Panc1 (cell line): ENCODE measurements at regions not wholly inside any gene's neighbourhood (a gene's known extent, or its start where the extent isn't known, plus 50 kb on each side); places are given as distances from the start of the nearest gene placed in this dataset.

Experiments
- ATAC-seq: fragments of 200-7000 bp; cut with Tn5 transposase; 2 replicates; pipeline ENCODE4 v1.9.1; 2020; ENCODE audit warnings: mild to moderate bottlenecking, moderate library complexity
- BruUV-seq: library from RNA; stranded (reverse); fragments of 400-500 nt; replicated peaks from 2 replicates; lab custom pipeline; 2021; lab: Mats Ljungman, UMichigan
- CTCF ChIA-PET: fragments of 300-600 bp; sonication (Branson Sonifier 250); formaldehyde crosslinking; loops from one replicate; lab custom pipeline; 2022; ENCODE audit warnings: antibody characterized with exemption; lab: Charles Lee
- POLR2A ChIA-PET: fragments of 300-600 bp; sonication (Branson Sonifier 250); formaldehyde crosslinking; loops from one replicate; lab custom pipeline; 2022; ENCODE audit warnings: antibody characterized with exemption; lab: Charles Lee
- DNase-seq: peaks from one replicate; pipeline ENCODE4 v3.0.0-alpha.2; 2010; ENCODE audit warnings: low read depth, low spot score
- H3K27ac ChIP-seq: 2 replicates; pipeline ENCODE4 v1.5.1; 2011; ENCODE audit warnings: mild to moderate bottlenecking, low read length, inconsistent platforms
- H3K27me3 ChIP-seq: fragments of 200-500 bp; sonication (Bioruptor generic); 2 replicates; pipeline ENCODE4 v1.6.0; 2014; ENCODE audit warnings: low read length, inconsistent platforms; ENCODE audit not compliant: control insufficient read depth, insufficient read depth
- H3K36me3 ChIP-seq: fragments of 200-500 bp; sonication (Bioruptor generic); 2 replicates; pipeline ENCODE4 v1.5.1; 2014; ENCODE audit warnings: inconsistent platforms, mild to moderate bottlenecking, low read length, moderate library complexity; ENCODE audit not compliant: control insufficient read depth, insufficient read depth
- H3K4me1 ChIP-seq: 2 replicates; pipeline ENCODE4 v1.5.1; 2011; ENCODE audit warnings: inconsistent platforms, mild to moderate bottlenecking, low read length, moderate library complexity; ENCODE audit not compliant: control insufficient read depth, insufficient read depth
- H3K4me3 ChIP-seq, 2 experiments: 2 replicates each; pipeline ENCODE4 v1.5.1; 2011 to 2012; ENCODE audit warnings: low read depth in 2 of 2, low read length in 2 of 2, mild to moderate bottlenecking in 2 of 2, inconsistent platforms in 1 of 2, moderate library complexity in 1 of 2
- H3K9me3 ChIP-seq: fragments of 200-500 bp; sonication (Bioruptor generic); 2 replicates; pipeline ENCODE4 v1.5.1; 2014; ENCODE audit warnings: low read depth, mild to moderate bottlenecking, inconsistent platforms, low read length, moderate library complexity; ENCODE audit not compliant: control insufficient read depth, insufficient read depth
- POLR2AphosphoS5 ChIP-seq: IDR thresholded peaks from 2 replicates; pipeline ENCODE4 v1.6.1; 2012; ENCODE audit warnings: mild to moderate bottlenecking, low read depth, low read length, moderate library complexity
- SIN3A ChIP-seq: IDR thresholded peaks from 2 replicates; pipeline ENCODE4 v1.6.1; 2012; ENCODE audit warnings: low read depth, mild to moderate bottlenecking, low read length, moderate library complexity, borderline replicate concordance; ENCODE audit not compliant: insufficient read depth
- TCF7L2 ChIP-seq: IDR thresholded peaks from 2 replicates; pipeline ENCODE4 v1.6.1; 2011; ENCODE audit warnings: mild to moderate bottlenecking, low read depth, low read length, inconsistent platforms
- in situ Hi-C: cut with HindIII; loops from 2 replicates; pipeline ENCODE4 v1.10.0; 2016; ENCODE audit warnings: low sequenced_read_pairs, low pct_unique_long_range_greater_than_20kb
- intact Hi-C: fragments of 100-400 bp; cut with micrococcal nuclease; formaldehyde crosslinking; loops from one replicate; pipeline ENCODE4 v1.10.0; 2022; ENCODE audit not compliant: unreplicated experiment
- TF ChIP-seq, protein P1 (sequence below): fragments of 450-650 bp; IDR thresholded peaks from 2 replicates; pipeline ENCODE4 v1.5.1; 2017; ENCODE audit warnings: mild to moderate bottlenecking
- TF ChIP-seq, protein P2 (sequence below), 2 experiments: IDR thresholded peaks; 2 replicates each; pipeline ENCODE4 v1.6.1; 2011 to 2012; ENCODE audit warnings: low read depth in 2 of 2, control low read depth in 1 of 2, low read length in 1 of 2, mild to moderate bottlenecking in 1 of 2, moderate library complexity in 1 of 2; ENCODE audit not compliant: insufficient read depth in 1 of 2

DNA sequence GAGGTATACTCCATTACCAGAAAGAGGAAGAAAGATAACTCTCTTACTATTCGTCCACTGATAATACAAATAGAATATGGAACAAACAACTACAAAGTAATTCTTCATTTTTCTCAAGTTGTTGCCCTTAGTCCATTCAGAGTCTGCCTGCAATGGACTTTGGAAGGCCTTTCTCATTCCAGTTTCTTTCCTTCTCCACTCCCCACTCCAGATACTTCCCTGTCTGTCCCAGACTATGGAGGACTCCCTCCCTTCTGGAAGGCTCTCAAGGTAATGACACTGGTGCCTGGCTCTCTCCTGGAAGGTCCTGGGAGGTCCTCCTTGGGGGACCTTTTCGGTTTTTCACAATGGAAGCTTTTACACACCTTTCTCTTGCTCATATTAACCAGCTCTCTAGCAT lies 167.8 kb downstream of the SDHAF3 start:
- ChIA-PET CTCF (no interaction called here), POLR2A (no interaction called here)
- no peak overlapping the region for H3K27ac ChIP-seq
- H3K4me1 ChIP-seq: no peaks in the 10 kb centered on the region
- ATAC-seq (no peak), DNase-seq (no peak)
- intact Hi-C loops: no loop called here
- no peaks in the 10 kb centered on the region for H3K9me3 ChIP-seq
- TF ChIP-seq POLR2AphosphoS5 (no peak), TCF7L2 (no peak), SIN3A (no peak)
- TF ChIP-seq, protein P1, sequence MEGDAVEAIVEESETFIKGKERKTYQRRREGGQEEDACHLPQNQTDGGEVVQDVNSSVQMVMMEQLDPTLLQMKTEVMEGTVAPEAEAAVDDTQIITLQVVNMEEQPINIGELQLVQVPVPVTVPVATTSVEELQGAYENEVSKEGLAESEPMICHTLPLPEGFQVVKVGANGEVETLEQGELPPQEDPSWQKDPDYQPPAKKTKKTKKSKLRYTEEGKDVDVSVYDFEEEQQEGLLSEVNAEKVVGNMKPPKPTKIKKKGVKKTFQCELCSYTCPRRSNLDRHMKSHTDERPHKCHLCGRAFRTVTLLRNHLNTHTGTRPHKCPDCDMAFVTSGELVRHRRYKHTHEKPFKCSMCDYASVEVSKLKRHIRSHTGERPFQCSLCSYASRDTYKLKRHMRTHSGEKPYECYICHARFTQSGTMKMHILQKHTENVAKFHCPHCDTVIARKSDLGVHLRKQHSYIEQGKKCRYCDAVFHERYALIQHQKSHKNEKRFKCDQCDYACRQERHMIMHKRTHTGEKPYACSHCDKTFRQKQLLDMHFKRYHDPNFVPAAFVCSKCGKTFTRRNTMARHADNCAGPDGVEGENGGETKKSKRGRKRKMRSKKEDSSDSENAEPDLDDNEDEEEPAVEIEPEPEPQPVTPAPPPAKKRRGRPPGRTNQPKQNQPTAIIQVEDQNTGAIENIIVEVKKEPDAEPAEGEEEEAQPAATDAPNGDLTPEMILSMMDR: no peak
- TF ChIP-seq, protein P2, sequence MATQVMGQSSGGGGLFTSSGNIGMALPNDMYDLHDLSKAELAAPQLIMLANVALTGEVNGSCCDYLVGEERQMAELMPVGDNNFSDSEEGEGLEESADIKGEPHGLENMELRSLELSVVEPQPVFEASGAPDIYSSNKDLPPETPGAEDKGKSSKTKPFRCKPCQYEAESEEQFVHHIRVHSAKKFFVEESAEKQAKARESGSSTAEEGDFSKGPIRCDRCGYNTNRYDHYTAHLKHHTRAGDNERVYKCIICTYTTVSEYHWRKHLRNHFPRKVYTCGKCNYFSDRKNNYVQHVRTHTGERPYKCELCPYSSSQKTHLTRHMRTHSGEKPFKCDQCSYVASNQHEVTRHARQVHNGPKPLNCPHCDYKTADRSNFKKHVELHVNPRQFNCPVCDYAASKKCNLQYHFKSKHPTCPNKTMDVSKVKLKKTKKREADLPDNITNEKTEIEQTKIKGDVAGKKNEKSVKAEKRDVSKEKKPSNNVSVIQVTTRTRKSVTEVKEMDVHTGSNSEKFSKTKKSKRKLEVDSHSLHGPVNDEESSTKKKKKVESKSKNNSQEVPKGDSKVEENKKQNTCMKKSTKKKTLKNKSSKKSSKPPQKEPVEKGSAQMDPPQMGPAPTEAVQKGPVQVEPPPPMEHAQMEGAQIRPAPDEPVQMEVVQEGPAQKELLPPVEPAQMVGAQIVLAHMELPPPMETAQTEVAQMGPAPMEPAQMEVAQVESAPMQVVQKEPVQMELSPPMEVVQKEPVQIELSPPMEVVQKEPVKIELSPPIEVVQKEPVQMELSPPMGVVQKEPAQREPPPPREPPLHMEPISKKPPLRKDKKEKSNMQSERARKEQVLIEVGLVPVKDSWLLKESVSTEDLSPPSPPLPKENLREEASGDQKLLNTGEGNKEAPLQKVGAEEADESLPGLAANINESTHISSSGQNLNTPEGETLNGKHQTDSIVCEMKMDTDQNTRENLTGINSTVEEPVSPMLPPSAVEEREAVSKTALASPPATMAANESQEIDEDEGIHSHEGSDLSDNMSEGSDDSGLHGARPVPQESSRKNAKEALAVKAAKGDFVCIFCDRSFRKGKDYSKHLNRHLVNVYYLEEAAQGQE (IDR thresholded peaks at IDR 0.05; ENCODE audit: insufficient read depth in 1 of 2, low read depth in 2 of 2, low read length in 1 of 2): no peak
- H3K4me3 ChIP-seq: no peak overlapping the region
- BruUV-seq: no TSS peak
- H3K27me3 ChIP-seq: no peaks in the 10 kb centered on the region
- H3K36me3 ChIP-seq: no peaks in the 10 kb centered on the region; the same call in 1 of the 2 replicates
- in situ Hi-C loops: no loop called here

DNA sequence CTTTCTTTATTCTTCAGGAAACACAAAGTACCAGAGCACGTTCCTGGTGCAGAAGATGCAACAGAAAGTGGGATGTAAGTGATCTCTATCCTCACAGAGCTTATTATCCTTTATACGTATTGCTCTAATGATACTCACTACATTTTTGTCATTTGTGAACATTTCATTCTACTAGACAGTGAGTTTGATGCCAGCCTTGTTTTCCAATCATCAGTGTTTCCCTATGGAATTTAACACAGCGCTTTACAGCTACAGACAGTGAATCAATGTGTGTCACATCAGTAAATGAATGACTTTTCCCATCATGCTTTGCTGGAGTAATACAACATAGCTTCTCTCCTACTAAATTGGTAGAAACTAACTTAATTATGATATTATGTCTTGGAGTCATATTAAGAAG lies 175.5 kb downstream of the SDHAF3 start:
- ChIA-PET POLR2A (no interaction called here), CTCF (no interaction called here)
- no peak for TF ChIP-seq TCF7L2
- TF ChIP-seq, protein P2 (IDR thresholded peaks at IDR 0.05; ENCODE audit: insufficient read depth in 1 of 2, low read depth in 2 of 2, low read length in 1 of 2): no peak
- no peak for TF ChIP-seq SIN3A
- TF ChIP-seq POLR2AphosphoS5: no peak
- TF ChIP-seq, protein P1: no peak
- Histone ChIP-seq H3K4me3 (no peak overlapping the region), H3K27ac (no peak overlapping the region), H3K27me3 (no peaks in the 10 kb centered on the region), H3K4me1 (no peaks in the 10 kb centered on the region), H3K9me3 (no peaks in the 10 kb centered on the region), H3K36me3 (no peaks in the 10 kb centered on the region)
- DNase-seq: no peak
- intact Hi-C loops (no loop called here), in situ Hi-C loops (no loop called here)
- no TSS peak for BruUV-seq
- ATAC-seq: no peak
